ENCODE measurements at regions not wholly inside any gene's neighbourhood (a gene's known extent, or its start where the extent isn't known, plus 50 kb on each side); places are given as distances from the start of the nearest gene placed in this dataset.

- DNase-seq (ENCODE audit: low read depth) = no peak
These were observed 69.4 kb downstream of the TOMM20 start for GRCh38 chr1:235059221-235059620.

- DNase-seq (ENCODE audit: low read depth) = no peak
These were observed 69.9 kb downstream of the TOMM20 start for GRCh38 chr1:235058695-235059094.

GRCh38 chr1:235057385-235058306 is 71.0 kb downstream of the TOMM20 start:
- DNase-seq (ENCODE audit: low read depth) = no peak

DNA sequence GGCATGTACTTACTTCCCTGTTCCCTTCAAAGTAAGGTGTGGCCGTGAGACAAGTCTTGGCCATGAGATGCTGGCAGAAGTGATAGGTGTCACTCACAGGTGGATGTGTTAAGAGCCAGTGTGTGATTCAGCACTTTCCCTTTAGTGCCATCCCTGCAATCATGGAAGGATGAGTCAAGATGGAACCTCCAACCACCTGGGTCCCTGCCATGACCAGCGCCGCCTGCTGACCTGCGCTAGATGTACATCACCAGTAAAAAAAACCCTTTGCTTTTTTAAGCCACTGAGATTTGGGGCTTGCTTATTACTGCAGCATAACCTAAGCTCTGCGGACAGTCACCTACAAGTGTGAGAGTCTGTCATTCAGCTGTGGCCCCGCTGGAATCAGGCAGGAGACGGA is 71.7 kb downstream of the TOMM20 start:
- DNase-seq (ENCODE audit: low read depth) = no peak

DNA sequence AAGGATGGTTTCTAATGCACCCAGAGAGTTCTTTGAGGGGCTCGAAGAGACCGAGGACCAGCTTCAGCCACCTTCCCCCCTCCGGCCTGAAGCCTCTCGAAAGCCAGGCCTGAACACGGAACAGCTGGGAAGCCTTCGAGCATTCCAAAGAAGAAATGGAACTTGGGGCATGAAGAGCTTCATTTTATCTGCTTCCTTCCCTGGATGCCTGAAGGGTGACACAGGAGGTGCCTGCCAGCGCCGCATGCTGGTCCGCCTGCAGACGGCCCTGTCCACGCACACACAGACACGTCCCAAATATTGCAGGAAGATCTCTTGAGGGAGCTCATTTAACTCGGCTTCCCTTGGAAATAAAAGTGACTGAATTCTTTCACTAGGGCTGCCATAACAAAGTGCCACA is 73.7 kb downstream of the TOMM20 start:
- DNase-seq (ENCODE audit: low read depth) = no peak

DNA sequence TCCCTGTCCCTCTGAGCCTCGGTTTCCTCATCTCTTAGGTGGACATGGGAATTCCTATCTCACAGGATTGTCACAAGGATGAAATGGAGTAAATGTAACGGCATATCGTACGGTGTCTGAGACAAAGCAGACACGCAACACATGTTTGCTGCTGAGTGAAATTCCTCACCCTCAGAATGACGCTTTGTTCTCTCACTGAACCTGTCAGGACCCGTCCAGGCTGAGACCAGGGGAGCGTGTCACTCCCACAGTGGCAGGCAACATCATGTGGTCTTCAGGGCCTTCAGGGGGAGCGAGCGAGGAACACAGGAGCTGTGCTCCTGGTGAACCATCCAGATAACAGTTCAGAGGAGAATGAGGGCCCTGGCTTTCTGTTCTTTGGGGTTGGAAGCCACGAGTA is 74.2 kb downstream of the TOMM20 start:
- DNase-seq (ENCODE audit: low read depth) = no peak

DNA sequence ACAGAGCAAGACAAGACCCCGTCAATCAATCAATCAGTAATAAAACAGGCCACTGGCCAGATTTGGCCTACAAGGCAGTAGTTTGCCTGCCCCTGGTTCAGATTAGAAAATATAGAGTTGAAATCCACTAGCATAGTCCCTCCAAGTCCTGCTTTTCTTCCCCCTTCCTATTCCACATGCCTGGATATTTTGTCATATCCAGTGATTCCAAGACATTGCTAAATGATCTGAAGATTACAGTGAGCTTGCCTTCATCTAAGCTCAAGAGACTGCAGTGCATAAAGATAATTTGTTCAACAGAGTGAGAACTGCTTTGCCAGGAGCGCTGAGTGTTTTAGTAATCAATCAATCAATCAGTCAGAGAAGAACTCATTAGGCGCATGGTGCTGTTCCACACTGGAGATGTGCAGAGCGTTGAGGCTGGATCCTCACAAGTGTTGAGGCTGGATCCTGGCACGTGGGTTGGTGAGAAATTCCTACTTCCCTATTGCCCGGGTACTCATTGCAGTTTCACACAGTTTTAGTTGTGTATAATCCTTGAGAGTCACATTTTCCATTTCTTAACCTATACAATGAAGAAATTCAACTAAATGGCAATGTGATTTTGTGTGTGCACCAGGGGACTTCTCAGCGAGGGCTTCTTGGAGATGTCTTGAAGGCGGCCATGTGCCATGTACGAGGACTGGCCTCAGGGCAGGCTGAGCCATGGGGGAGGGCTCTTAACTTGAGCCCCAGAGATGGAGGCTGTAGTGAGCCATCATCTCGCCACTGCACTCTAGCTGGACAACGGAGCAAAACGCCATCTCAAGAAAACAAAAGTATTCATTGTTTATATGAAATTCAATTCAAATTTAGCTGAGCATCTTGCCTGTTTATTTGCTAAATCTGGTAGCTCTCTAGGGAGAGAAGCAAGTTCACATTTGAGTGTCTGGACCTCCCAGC is 76.3 kb downstream of the TOMM20 start:
- DNase-seq (ENCODE audit: low read depth) = no peak

DNA sequence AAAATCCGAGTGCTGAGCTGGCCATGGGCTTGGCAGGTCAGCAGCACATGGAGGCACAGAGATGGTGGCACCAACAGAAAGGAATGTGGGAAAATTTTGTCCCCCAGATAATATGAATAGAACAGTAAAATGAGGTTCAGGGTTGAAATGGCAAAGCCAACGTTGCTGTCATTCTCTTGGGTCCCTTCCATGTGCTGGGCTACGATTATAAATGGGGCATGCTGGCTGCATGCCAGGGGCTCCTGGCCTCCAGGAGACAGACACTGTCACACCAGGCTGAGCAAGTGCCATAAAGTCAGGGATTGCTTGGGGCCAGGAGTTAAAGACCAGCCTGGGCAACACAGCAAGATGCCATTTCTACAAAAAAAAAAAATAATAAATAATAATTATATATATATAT is 77.1 kb downstream of the TOMM20 start:
- DNase-seq (ENCODE audit: low read depth) = no peak

GRCh38 chr1:235050911-235051360 is 77.7 kb downstream of the TOMM20 start:
- DNase-seq (ENCODE audit: low read depth) = no peak

- peak; percentile 62 for DNase-seq (ENCODE audit: low read depth)
These were observed 78.8 kb downstream of the TOMM20 start for GRCh38 chr1:235049716-235050378.

DNA sequence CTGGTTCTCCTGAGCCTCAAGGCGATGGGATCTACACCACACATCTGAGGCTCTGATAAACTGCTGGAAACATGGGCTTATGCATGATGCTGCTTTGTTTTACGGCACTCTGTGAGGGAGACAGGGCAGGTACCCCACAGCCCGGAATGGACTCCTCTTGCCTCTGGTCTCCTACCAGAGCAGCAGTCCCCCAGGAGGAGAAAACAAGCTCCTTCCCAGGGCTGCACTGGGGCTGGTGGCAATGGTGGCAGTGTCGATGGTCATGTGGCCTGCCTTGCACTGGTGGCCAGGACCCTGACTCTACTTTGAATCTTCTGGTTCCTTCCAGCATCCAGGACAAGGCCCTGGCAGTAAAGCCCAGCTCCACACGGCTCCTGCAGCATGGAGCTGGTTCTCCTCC is 79.4 kb downstream of the TOMM20 start:
- DNase-seq (ENCODE audit: low read depth) = no peak

GRCh38 chr1:235047331-235047871 is 81.2 kb downstream of the TOMM20 start:
- no peak for DNase-seq (ENCODE audit: low read depth)

- no peak for DNase-seq (ENCODE audit: low read depth)
These were observed 82.6 kb downstream of the TOMM20 start for GRCh38 chr1:235045921-235046601.

- no peak for DNase-seq (ENCODE audit: low read depth)
These were observed 83.5 kb downstream of the TOMM20 start for GRCh38 chr1:235045034-235045690.

- DNase-seq (ENCODE audit: low read depth) = no peak
These were observed 85.4 kb downstream of the TOMM20 start for GRCh38 chr1:235043234-235043633.

GRCh38 chr1:235038701-235039100 is 89.9 kb downstream of the TOMM20 start:
- DNase-seq (ENCODE audit: low read depth) = no peak

DNA sequence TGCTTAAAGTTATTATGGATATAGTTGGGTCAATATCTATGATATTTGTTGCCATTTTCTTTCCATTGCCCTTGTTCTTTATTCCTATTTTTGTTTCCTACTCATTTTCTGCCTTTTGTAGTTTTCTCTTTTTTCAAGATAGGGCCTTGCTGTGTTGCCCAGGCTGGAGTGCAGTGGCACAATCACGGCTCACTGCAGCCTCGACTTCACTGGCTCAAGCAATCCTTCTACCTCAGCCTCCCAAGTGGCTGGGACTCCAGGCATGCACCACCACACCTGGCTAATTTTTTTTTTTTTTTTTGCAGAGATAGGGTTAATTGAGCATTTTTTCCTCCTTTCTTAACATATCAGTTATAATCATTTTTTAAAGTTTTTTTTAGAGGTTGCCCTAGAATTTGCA is 92.7 kb downstream of the TOMM20 start:
- no peak for DNase-seq (ENCODE audit: low read depth)

DNA sequence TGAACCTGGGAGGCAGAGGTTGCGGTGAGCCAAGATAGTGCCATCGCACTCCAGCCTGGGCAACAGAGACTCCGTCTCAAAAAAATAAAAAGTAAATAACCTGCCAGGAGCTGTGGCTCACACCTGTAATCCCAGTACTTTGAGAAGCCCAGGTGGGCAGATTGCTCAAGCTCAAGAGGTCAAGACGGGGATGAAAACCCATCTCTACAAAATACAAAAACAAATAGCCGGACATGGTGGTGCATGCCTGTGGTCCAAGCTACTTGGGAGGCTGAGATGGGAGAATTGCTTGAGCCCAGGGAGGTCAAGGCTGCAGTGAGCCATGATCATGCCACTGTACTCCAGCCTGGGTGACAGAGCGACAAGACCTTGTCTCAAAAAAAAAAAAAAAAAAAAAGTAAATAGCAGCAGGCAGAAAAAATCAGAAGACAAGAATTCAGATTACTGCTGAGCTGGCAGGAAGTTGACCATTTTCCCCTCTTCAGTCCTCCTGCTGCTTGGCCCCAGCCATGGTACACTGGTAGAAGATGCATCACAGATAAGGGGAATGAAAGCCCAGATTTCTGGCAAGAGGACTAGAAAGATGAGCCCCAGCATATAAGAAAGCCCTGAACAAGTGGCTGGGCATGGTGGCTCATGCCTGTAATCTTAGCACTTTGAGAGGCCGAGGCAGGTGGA is 97.6 kb downstream of the TOMM20 start:
- no peak for DNase-seq (ENCODE audit: low read depth)

- no peak for DNase-seq (ENCODE audit: low read depth)
These were observed 100.8 kb downstream of the TOMM20 start for GRCh38 chr1:235027862-235028250.
